ENCODE measurements at regions not wholly inside any gene's neighbourhood (a gene's known extent, or its start where the extent isn't known, plus 50 kb on each side); places are given as distances from the start of the nearest gene placed in this dataset.

GRCh38 chr11:93906486-93906885 is 56.1 kb upstream of the VSTM5 start:
- TF ChIP-seq POLR2A (IDR thresholded peaks at IDR 0.05): no peak
- TF ChIP-seq CTCF (IDR thresholded peaks at IDR 0.05): no peak
- intact Hi-C loops (cut with DNase I): no loop called here
- H3K36me3 ChIP-seq: no peaks in the 10 kb centered on the region
- no peak overlapping the region for H3K4me3 ChIP-seq
- no peak for DNase-seq
- no peaks in the 10 kb centered on the region for H3K27me3 ChIP-seq
- 26 to 83% (median 54%) methylated on average over 2 of the region's 2 CpGs for WGBS, 4 donors
- no peak overlapping the region for H3K27ac ChIP-seq
- ATAC-seq: no peak
- H3K4me1 ChIP-seq: no peaks in the 10 kb centered on the region
- H3K9me3 ChIP-seq: no peaks in the 10 kb centered on the region

GRCh38 chr11:93907901-93908300 is 57.5 kb upstream of the VSTM5 start:
- H3K36me3 ChIP-seq: no peaks in the 10 kb centered on the region
- no peaks in the 10 kb centered on the region for H3K9me3 ChIP-seq
- H3K4me1 ChIP-seq: no peaks in the 10 kb centered on the region
- DNase-seq: no peak
- 46 to 72% (median 49%) methylated on average over 1 of the region's 1 CpG for WGBS, 4 donors
- H3K4me3 ChIP-seq: no peak overlapping the region
- no peak for TF ChIP-seq CTCF (IDR thresholded peaks at IDR 0.05)
- no peak for TF ChIP-seq POLR2A (IDR thresholded peaks at IDR 0.05)
- no peaks in the 10 kb centered on the region for H3K27me3 ChIP-seq
- intact Hi-C loops (cut with DNase I): no loop called here
- ATAC-seq: no peak
- H3K27ac ChIP-seq: no peak overlapping the region

DNA sequence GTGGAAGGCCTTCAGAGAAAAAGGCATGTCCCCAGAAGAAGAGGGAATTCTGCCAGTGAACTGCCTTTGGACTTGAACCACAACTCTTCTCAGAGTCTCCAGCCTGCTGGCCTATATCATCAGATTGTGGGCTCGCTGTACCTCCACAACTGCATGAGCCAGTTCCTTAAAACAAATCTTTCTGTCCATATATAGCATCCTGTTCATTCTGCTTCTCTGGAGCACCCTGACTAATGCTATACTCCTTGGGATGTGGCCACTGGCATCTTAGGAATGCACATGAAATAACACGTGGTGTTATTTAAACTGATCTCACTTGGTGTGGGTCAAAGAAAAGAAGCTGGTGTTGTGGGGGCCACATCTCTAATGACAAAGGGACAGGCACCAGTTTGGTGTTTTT is 58.3 kb upstream of the VSTM5 start:
- Histone ChIP-seq H3K4me1 (no peaks in the 10 kb centered on the region), H3K27me3 (no peaks in the 10 kb centered on the region), H3K27ac (no peak overlapping the region), H3K9me3 (no peaks in the 10 kb centered on the region), H3K4me3 (no peak overlapping the region), H3K36me3 (no peaks in the 10 kb centered on the region)
- ATAC-seq: no peak
- TF ChIP-seq POLR2A (IDR thresholded peaks at IDR 0.05): no peak
- TF ChIP-seq CTCF (IDR thresholded peaks at IDR 0.05): no peak
- intact Hi-C loops (cut with DNase I): no loop called here
- 33 to 38% (median 33%) methylated on average over 2 of the region's 2 CpGs for WGBS, 4 donors
- DNase-seq: no peak

DNA sequence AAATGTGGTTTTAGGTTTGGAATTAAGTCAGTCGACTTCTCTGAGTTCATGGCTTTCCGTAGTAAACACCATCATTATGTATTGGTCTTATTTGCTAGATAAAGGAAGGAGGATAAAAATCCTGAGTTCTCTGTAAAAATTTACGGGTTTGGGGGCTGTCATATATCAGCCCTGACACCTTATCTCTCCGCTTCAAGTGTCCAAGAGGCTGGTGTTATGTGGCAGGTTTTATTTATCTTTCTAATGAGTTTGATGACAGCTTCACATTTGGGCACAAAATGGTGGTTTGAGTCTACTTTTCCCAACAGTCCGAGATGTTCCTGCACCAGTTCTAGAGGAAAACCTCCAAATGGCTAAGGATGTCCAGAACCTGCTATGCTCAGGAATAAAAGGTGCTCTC is 67.3 kb upstream of the VSTM5 start:
- 47 to 54% (median 50%) methylated on average over 5 of the region's 5 CpGs for whole genome bisulfite sequencing, 4 donors
- H3K4me3 ChIP-seq: no peak overlapping the region
- intact Hi-C loops (cut with DNase I): no loop called here
- no peak for DNase-seq
- ATAC-seq: no peak
- peaks cover 0 to 8% (median 0%) of the 10 kb centered on the region in 12 donors for H3K9me3 ChIP-seq
- no peaks in the 10 kb centered on the region for H3K36me3 ChIP-seq
- peaks cover 0 to 13% (median 0%) of the 10 kb centered on the region in 9 donors for H3K27me3 ChIP-seq
- no peak overlapping the region for H3K27ac ChIP-seq
- TF ChIP-seq CTCF (IDR thresholded peaks at IDR 0.05) (no peak), POLR2A (IDR thresholded peaks at IDR 0.05) (no peak)
- no peaks in the 10 kb centered on the region for H3K4me1 ChIP-seq

Measured in heart left ventricle (tissue), 16 donors.